ENCODE measurements at regions not wholly inside any gene's neighbourhood (a gene's known extent, or its start where the extent isn't known, plus 50 kb on each side); places are given as distances from the start of the nearest gene placed in this dataset.
A peak's percentile ranks its signal among the peaks of the same experiment; 100 is the strongest.
"Not testable (repeated sequence)": the region's sequence is repeated elsewhere in the genome, so short reads cannot be mapped to it uniquely, and the experiment has no call there.

- DNase-seq: not testable (repeated sequence)
Observed at GRCh38 chr13:21263909-21264308, 87.5 kb downstream of the MRPL57 start.

- DNase-seq: not testable (repeated sequence)
Observed at GRCh38 chr13:21268485-21268884, 92.0 kb downstream of the MRPL57 start.

- not testable (repeated sequence) for DNase-seq
Observed at GRCh38 chr13:21272439-21272838, 96.0 kb downstream of the MRPL57 start.

GRCh38 chr13:21274457-21274856 is 98.0 kb downstream of the MRPL57 start:
- DNase-seq: not testable (repeated sequence)

GRCh38 chr13:21282065-21282464 is 105.6 kb downstream of the MRPL57 start:
- DNase-seq: no peak

- no peak for DNase-seq
Observed at GRCh38 chr13:21287331-21287907, 111.0 kb downstream of the MRPL57 start.

GRCh38 chr13:21289475-21289874 is 113.0 kb downstream of the MRPL57 start:
- no peak for DNase-seq

- DNase-seq: not testable (repeated sequence)
Observed at GRCh38 chr13:21290442-21291002, 114.1 kb downstream of the MRPL57 start.

GRCh38 chr13:21291840-21292239 is 115.4 kb downstream of the MRPL57 start:
- no peak for DNase-seq

GRCh38 chr13:21296991-21297390 is 120.5 kb downstream of the MRPL57 start:
- DNase-seq: peak; percentile 36

- no peak for DNase-seq
Observed at GRCh38 chr13:21297447-21297846, 121.0 kb downstream of the MRPL57 start.

- peak; percentile 90 for DNase-seq
Observed at GRCh38 chr13:21297914-21298831, 121.7 kb downstream of the MRPL57 start.

- DNase-seq: no peak
Observed at GRCh38 chr13:21304256-21304655, 127.8 kb downstream of the MRPL57 start.

GRCh38 chr13:21306300-21307073 is 130.0 kb downstream of the MRPL57 start:
- DNase-seq: not testable (repeated sequence)

- not testable (repeated sequence) for DNase-seq
Observed at GRCh38 chr13:21307158-21307557, 130.7 kb downstream of the MRPL57 start.

- no peak for DNase-seq
Observed at GRCh38 chr13:21308906-21309305, 132.4 kb downstream of the MRPL57 start.

GRCh38 chr13:21309542-21310172 is 133.2 kb downstream of the MRPL57 start:
- DNase-seq: no peak

- no peak for DNase-seq
Observed at GRCh38 chr13:21310220-21310619, 133.8 kb downstream of the MRPL57 start.

- DNase-seq: not testable (repeated sequence)
Observed at GRCh38 chr13:21314976-21315375, 138.5 kb downstream of the MRPL57 start.

- DNase-seq: no peak
Observed at GRCh38 chr13:21316376-21316775, 139.9 kb downstream of the MRPL57 start.

- DNase-seq: no peak
Observed at GRCh38 chr13:21318891-21319532, 140.1 kb downstream of the ZDHHC20 start.

Measured in activated naive CD4-positive, alpha-beta T cell treated with anti-CD3 and anti-CD28 coated beads, Interleukin-2, amount 50 U/mL, for 16 hours (primary cell).